ENCODE measurements at regions not wholly inside any gene's neighbourhood (a gene's known extent, or its start where the extent isn't known, plus 50 kb on each side); places are given as distances from the start of the nearest gene placed in this dataset.

DNA sequence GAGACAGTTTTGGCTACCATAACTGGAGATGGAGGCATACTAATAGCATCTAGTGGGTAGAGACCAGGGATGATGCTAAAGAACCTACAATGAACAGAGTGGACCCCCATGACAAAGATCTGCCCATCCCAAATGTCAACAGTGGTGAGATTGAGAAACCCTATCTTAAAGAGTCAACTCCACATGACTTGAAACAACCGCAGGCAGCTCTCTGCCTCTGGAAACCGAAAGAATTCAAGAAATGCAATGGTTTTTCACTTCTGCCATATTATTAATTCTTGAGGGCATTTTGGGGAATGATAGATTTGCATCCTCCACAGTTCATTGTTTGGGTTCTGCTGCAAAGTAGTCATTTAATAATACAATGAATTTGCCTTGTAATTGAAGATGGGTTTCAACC lies 463.4 kb downstream of the MAFB start:
- no peak for TF ChIP-seq CTCF (IDR thresholded peaks at IDR 0.05)
- no peak for TF ChIP-seq EP300 (IDR thresholded peaks at IDR 0.05)
